NCI-H2227 (cell line): ENCODE measurements at regions not wholly inside any gene's neighbourhood (a gene's known extent, or its start where the extent isn't known, plus 50 kb on each side); places are given as distances from the start of the nearest gene placed in this dataset.

ENCODE experiments used
- DNase-seq: peaks from one replicate; lab custom pipeline; 2025; ENCODE audit not compliant: unreplicated experiment; lab: John Stamatoyannopoulos, UW

- DNase-seq: peak; percentile 7
Observed at GRCh38 chr13:111533900-111534683, 213.7 kb downstream of the TEX29 start.

DNA sequence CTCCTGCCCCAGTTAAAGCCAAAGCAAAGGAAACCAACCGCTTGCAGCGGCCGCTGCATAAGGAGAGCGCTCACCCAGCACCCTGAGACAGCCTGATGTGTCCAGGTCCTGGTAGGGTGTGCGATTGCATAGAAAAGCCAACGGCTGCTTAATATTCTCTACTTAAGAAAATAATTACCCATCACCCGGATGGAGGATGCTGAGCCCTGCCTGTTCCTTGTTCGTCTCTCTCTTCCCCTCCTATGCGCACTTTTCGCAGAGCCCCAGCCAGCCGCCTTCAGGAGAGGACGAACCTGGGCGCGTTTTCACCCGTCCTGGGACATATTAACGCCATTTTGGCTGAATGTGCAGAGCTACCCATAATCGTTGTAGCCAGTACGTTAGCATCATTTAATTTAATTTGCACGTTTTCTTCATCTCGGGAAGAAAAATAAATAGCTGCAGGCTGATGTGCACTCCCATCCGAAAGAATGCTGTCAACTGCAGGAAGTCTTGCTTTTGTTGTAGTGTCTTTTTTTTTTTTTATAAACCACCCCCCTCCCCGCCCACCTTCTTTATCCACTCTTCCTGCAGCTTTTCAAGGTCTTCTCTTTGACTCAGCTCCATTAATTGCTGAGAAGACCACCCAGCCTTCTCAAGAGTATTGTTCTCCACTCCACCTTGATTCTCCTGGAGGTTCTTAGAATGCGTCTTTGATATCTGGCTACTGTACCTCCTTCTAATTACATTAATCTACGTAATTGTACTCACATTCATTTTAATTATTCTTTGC lies 214.5 kb downstream of the TEX29 start:
- DNase-seq: peak; percentile 51

DNA sequence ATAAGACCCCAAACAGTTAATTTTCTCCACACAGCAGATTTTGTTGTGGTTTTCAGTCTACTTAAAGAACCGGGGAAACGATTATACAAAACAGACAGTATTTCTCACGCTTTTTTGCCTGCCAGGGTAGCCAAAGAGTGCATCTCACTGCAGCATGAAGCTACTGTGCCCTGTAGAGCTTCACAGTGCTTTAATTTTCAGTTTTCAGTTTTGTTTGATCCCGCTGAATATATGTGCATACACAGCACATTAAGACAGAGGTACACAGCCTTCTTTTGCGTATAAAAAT lies 215.0 kb downstream of the TEX29 start:
- peak; percentile 28 for DNase-seq

- DNase-seq: no peak
Observed at GRCh38 chr13:111536075-111536642, 215.7 kb downstream of the TEX29 start.

DNA sequence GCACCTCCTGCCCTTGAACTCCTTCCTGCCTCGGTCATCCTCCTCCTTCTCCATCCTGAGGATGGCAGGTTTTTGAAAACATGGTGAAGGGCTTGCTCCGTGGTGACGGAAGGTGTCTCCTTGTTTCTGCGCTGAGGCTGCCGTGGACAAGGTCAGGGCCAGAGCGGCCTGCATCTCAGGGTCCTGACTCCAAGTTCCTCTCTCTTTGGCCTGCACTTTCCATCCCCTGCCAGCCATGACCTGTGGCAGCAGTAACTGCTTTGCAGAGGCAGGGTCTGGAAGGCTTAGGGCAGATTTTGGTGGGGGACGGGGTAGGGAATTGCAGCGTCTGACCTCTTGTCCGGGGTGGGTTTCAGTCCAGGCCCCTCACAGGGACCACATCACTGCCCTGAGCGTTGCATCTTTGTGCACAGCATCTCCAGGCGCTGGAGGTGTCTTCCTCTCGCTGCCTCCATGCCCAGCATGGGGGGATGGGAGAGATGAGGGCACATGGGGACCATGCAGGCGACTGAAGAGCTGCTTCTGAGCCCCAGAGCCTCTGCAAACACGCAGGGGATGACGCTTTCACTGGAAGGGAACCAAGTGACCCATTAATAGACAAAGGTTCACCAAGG lies 216.8 kb downstream of the TEX29 start:
- DNase-seq: no peak

DNA sequence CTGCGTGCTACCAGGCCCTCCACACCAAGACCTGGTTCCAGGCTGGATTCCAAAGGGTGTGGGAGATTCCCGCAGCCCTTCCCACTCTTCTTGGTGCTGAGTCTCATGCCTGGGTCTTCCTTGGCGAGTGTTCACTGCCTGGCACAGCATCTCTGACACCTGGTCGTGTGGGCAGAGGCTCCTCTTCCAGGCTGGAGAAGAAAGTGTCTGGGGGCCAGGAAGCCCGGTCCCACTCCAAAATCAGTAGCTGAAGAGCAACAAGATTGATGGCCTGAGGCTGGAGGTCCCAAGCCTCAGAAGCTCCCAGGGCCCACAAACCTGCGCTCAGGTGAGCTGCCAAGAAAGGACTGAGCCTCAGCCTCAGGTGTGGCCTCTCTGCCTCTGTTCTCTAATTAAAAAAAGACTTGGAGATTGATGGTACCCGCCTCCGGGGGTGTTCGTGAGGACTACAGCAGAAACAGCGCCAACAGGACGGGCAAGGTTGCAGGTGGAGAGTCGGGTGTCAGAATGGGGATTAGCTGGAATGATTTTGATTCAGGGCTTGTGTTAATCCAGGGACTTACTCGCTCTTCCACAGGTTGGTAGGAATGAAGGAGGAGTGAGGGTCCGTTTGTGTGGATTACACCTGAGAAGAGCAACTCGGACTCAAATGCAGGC lies 217.5 kb downstream of the TEX29 start:
- DNase-seq: no peak

- no peak for DNase-seq
Observed at GRCh38 chr13:111539252-111539651, 218.8 kb downstream of the TEX29 start.

GRCh38 chr13:111539791-111540446 lies 219.5 kb downstream of the TEX29 start:
- no peak for DNase-seq

DNA sequence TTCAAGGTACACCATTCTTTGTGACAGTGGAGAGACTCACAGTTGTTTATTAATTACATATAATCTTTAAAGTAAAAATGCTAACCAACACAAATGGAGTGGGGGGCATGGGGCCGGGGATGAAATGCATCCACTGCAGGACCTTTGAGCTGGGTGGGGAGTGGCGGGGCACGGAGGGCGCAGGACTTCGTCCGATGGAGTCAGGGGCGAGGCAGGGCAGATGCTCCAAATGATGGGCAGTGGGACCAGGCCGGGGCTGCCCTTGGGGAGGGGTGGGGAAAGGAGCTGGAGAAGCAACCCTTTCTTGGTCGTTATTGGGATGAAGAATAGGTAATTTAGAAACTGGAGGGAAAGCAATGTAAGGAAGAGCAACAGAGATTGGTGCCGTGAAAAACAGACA lies 220.0 kb downstream of the TEX29 start:
- no peak for DNase-seq

GRCh38 chr13:111541345-111541744 lies 220.9 kb downstream of the TEX29 start:
- no peak for DNase-seq

DNA sequence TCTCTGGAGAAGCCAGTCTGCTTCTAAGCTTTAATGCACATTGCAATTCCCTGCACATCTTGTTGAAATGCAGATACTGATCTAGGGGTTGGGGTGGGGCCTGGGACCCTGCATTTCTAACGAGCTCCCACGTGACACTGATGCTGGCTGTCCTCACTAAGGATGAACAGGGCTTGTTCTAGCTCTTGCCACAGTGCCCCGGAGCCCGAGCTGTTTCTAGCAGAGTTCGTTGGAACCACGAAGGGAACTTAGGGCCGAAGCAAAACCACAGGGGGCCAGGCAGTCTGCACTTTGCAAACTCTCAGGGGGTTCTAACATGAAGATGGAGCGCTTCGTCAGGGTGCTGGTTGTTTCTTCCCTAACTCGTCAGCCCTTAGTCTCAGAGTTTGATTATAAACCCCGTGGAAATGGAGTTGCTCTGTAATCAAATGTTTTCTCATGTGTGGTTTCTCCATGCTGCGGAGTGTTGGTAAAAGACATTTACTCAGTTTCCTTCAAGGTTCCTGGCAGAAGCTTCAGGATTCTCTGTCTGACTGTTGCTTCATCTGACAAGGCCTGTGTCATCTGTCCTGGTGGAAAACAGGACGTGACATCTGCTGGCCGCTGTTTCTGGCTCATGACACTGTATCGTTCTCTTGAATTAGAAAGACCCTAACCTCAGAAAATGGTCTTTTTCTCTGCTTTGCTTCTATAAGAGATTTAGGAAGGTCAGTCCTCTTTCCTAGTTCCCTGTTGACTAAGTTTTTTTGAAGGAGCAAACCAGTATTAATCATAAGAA lies 221.5 kb downstream of the TEX29 start:
- no peak for DNase-seq

DNA sequence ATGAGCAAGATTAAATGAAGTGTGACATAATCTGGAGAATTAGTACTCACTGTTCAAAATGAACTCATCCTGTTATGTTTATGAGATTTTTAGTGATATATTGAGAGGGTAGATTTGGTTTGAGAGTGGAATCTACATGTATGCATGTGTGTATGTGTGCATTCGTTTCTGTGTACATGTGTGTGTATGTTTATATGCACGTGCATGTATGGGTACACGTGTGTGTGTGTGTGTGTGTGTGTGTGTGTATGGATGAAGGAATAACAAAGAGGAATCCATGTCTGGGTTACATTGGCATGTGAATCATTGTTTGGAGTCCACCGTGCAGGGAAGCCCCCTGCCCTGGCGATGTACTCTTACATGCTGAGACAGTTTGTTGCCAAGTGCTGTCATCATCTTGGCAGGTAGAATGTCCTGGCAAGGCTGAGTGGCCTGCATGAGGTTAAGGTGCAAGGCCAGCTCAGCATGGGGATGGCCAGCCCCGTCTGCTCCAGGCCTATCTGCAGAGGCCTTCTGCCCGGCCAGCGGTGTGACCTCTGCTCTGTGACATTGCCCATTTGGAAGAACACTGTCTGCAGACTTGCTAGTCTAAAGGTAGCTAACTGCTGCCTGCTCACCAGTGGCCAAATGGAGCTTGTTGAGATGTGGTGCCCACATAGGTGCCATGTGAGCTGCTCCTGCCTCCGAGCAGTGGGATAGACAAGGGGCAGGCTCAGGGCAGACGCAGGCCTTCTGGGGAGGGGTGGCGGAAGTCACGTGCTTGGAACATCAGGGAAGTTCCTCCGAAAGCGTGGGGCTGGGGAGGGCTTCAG lies 222.3 kb downstream of the TEX29 start:
- no peak for DNase-seq

DNA sequence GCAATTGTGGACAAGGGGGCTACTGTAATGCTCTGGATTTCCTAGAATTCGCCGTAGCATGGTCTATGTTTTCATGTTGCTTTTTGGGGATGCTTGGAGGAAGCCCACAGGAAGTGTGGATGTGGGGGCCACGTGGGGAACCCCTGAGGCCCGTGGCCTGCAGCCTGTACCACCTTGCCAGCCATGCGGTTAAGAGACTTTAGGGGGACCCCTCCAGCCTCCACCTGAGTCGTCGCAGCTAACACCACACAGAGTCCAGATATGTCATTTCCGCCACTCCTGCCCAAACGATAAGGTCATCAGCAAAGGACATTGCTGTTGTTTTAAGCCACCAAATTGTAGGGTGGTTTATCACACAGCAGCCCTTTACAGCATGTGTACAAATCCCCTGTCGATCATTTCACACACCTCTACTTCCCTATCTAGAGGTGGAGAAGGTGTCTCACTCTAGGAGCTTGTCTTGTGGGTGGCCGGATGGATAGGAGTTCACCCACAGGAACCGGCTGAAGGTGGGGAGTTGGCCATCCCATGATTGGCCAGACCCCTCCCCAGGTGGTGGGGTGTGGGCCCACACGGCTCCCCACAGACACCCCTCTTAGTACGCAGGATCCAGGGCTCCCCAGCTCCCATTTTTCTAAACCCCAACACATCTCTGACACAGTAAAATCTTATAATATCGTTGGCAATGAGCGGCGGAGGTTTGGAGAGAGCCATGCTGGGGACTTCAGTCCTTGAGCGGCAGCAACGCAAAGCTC lies 226.7 kb downstream of the TEX29 start:
- DNase-seq: no peak

- no peak for DNase-seq
Observed at GRCh38 chr13:111547726-111548273, 227.4 kb downstream of the TEX29 start.

- DNase-seq: no peak
Observed at GRCh38 chr13:111548301-111548700, 227.9 kb downstream of the TEX29 start.

GRCh38 chr13:111548805-111549204 lies 228.4 kb downstream of the TEX29 start:
- DNase-seq: no peak

GRCh38 chr13:111549464-111549863 lies 229.0 kb downstream of the TEX29 start:
- no peak for DNase-seq

DNA sequence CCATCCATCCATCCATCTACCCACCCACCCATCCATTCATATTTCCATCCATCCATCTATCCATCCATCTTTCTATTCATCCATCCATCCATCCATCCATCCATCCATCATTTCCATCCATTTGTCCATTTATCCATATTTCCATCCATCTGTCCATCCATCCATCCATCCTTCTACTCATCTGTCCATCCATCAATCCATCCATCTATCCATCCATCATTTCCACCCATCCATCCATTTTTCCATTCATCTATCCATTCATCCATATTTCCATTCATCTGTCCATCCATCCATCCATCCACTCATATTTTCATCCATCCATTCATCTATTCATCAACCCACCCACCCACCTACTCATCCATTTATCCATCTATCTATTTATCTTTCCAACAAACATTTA lies 229.6 kb downstream of the TEX29 start:
- DNase-seq: no peak
